SU-DHL-6 (cell line): ENCODE measurements at regions not wholly inside any gene's neighbourhood (a gene's known extent, or its start where the extent isn't known, plus 50 kb on each side); places are given as distances from the start of the nearest gene placed in this dataset.

Source experiments
- EZH2phosphoT487 ChIP-seq: fragments of 200-600 bp; sonication (generic), shearing (Covaris generic); conservative IDR thresholded peaks from 2 replicates; pipeline ENCODE4 v1.6.1; 2018; ENCODE audit warnings: mild to moderate bottlenecking, antibody characterized with exemption, low read length, moderate library complexity, mixed read lengths
- TF ChIP-seq, protein P1 (sequence below): fragments of 200-600 bp; sonication (generic); IDR thresholded peaks from one replicate; pipeline ENCODE4 v1.5.1; 2017; ENCODE audit warnings: antibody characterized with exemption, mild to moderate bottlenecking, low read length, moderate library complexity; ENCODE audit not compliant: insufficient read depth, poor library complexity, severe bottlenecking

DNA sequence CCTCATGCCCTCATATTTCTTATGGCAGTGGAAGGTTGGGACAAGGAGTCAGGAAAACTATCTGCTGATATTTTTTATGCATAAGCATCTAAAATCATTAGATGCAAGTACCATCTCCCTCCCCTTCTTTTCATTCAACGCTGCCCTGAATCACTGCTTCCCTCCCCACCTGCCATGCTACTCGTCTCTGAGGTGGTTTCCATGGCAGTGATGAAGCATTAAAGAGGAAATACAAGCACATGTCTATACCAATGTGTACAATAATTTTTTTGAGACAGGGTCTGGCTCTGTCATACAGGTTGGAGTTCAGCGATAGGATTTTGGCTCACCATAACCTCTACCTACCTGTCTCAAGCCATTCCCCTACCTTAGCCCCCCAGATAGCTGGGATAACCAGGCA is 67.5 kb upstream of the SETMAR start:
- TF ChIP-seq, protein P1, sequence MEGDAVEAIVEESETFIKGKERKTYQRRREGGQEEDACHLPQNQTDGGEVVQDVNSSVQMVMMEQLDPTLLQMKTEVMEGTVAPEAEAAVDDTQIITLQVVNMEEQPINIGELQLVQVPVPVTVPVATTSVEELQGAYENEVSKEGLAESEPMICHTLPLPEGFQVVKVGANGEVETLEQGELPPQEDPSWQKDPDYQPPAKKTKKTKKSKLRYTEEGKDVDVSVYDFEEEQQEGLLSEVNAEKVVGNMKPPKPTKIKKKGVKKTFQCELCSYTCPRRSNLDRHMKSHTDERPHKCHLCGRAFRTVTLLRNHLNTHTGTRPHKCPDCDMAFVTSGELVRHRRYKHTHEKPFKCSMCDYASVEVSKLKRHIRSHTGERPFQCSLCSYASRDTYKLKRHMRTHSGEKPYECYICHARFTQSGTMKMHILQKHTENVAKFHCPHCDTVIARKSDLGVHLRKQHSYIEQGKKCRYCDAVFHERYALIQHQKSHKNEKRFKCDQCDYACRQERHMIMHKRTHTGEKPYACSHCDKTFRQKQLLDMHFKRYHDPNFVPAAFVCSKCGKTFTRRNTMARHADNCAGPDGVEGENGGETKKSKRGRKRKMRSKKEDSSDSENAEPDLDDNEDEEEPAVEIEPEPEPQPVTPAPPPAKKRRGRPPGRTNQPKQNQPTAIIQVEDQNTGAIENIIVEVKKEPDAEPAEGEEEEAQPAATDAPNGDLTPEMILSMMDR, result no peak
- no peak for TF ChIP-seq EZH2phosphoT487
